PC-9 (cell line): ENCODE measurements at regions not wholly inside any gene's neighbourhood (a gene's known extent, or its start where the extent isn't known, plus 50 kb on each side); places are given as distances from the start of the nearest gene placed in this dataset.

Experiments used
- BruUV-seq: library from RNA; stranded (reverse); fragments of 400-500 nt; replicated peaks from 2 replicates; lab custom pipeline; 2021; lab: Mats Ljungman, UMichigan
- CTCF ChIA-PET: fragments of 300-600 bp; sonication (Branson Sonifier 250); formaldehyde crosslinking; loops from one replicate; lab custom pipeline; 2022; ENCODE audit warnings: antibody characterized with exemption; lab: Charles Lee
- POLR2A ChIA-PET: fragments of 300-600 bp; sonication (Branson Sonifier 250); formaldehyde crosslinking; loops from one replicate; lab custom pipeline; 2022; ENCODE audit warnings: antibody characterized with exemption; ENCODE audit not compliant: unreplicated experiment; lab: Charles Lee
- DNase-seq, 2 experiments: peaks; one replicate each; pipeline versions ENCODE4 v3.0.0 to v3.0.0-alpha.2; 2015 to 2022; ENCODE audit warnings: mixed read lengths in 1 of 2
- H2AFZ ChIP-seq: fragments of 200-600 bp; sonication (generic); 2 replicates; pipeline ENCODE4 v1.8.1; 2017; ENCODE audit warnings: antibody characterized with exemption
- H3F3A ChIP-seq: fragments of 200-600 bp; sonication (generic); 2 replicates; pipeline ENCODE4 v1.8.1; 2017; ENCODE audit warnings: antibody characterized with exemption, mild to moderate bottlenecking, low read depth; ENCODE audit not compliant: insufficient read depth
- H3K27ac ChIP-seq: fragments of 200-600 bp; sonication (generic); 2 replicates; pipeline ENCODE4 v1.6.1; 2016; ENCODE audit warnings: mixed run types
- H3K27me3 ChIP-seq: fragments of 200-600 bp; sonication (generic); 2 replicates; pipeline ENCODE4 v1.6.1; 2016; ENCODE audit warnings: low read depth, mixed run types; ENCODE audit not compliant: insufficient read depth
- H3K36me3 ChIP-seq: fragments of 200-600 bp; sonication (generic); 2 replicates; pipeline ENCODE4 v1.6.1; 2016; ENCODE audit warnings: low read depth, mixed run types
- H3K4me1 ChIP-seq: fragments of 200-600 bp; sonication (generic); replicated peaks from 2 replicates; pipeline ENCODE4 v1.6.1; 2016; ENCODE audit warnings: mixed run types; ENCODE audit not compliant: insufficient read depth
- H3K4me2 ChIP-seq: fragments of 200-600 bp; sonication (generic); 2 replicates; pipeline ENCODE4 v1.6.1; 2017; ENCODE audit warnings: mixed run types
- H3K4me3 ChIP-seq: fragments of 200-600 bp; sonication (generic); 2 replicates; pipeline ENCODE4 v1.6.1; 2016; ENCODE audit warnings: mixed run types
- H3K79me2 ChIP-seq: fragments of 200-600 bp; sonication (generic); 2 replicates; pipeline ENCODE4 v1.6.1; 2017; ENCODE audit warnings: low read depth, mixed run types
- H3K9me2 ChIP-seq: fragments of 200-600 bp; sonication (generic); 2 replicates; pipeline ENCODE4 v1.8.1; 2017; ENCODE audit warnings: mild to moderate bottlenecking; ENCODE audit not compliant: insufficient read depth
- H3K9me3 ChIP-seq: fragments of 200-600 bp; sonication (generic); 2 replicates; pipeline ENCODE4 v1.8.1; 2016; ENCODE audit warnings: low read depth; ENCODE audit not compliant: insufficient read depth
- H4K20me1 ChIP-seq: fragments of 200-600 bp; sonication (generic); 2 replicates; pipeline ENCODE4 v1.8.1; 2017; ENCODE audit not compliant: insufficient read depth
- CTCF ChIP-seq: fragments of 200-600 bp; sonication (generic); conservative IDR thresholded peaks from 2 replicates; pipeline ENCODE4 v1.6.1; 2017; ENCODE audit warnings: mixed run types, antibody characterized with exemption, mild to moderate bottlenecking, moderate library complexity
- EZH2 ChIP-seq: fragments of 200-600 bp; sonication (generic); IDR thresholded peaks from 2 replicates; pipeline ENCODE4 v1.8.0; 2017; ENCODE audit warnings: antibody characterized with exemption, low read depth
- intact Hi-C: fragments of 100-400 bp; cut with micrococcal nuclease; formaldehyde crosslinking; loops from one replicate; pipeline ENCODE4 v1.10.0; 2022; ENCODE audit not compliant: unreplicated experiment

DNA sequence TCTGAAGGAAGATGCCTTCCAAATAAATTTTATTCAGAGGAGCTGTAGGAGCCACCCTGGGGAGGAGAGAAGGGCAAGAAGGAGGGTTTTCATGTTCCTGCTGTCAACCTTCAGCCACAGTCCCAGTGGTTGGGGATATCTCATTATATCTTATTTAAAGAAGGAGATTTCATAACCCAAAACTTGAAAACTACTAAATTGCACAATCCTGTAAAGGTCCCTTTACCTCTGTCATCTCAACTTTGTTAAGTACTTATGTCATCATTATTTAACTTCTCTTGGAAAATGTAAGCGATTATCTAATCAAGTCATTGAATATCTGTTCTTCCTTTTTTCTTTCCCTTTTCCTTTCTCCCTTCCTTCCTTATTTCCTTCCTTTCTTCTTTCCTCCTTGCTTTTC lies 794.5 kb upstream of the IGFBP3 start:
- Histone ChIP-seq H4K20me1 (no peaks in the 10 kb centered on the region), H3K27ac (no peak overlapping the region), H3K4me3 (no peak overlapping the region), H3F3A (no peaks in the 10 kb centered on the region; the same call in 1 of the 2 replicates), H3K4me1 (no peaks in the 10 kb centered on the region), H2AFZ (no peak overlapping the region), H3K79me2 (no peaks in the 10 kb centered on the region), H3K4me2 (no peak overlapping the region), H3K36me3 (no peaks in the 10 kb centered on the region), H3K9me3 (peaks cover under 1% of the 10 kb centered on the region), H3K9me2 (no peaks in the 10 kb centered on the region), H3K27me3 (no peaks in the 10 kb centered on the region)
- TF ChIP-seq EZH2 (no peak), CTCF (no peak)
- DNase-seq, result no peak
- ChIA-PET POLR2A (no interaction called here), CTCF (no interaction called here)
- intact Hi-C loops, result no loop called here
- no TSS peak for BruUV-seq

DNA sequence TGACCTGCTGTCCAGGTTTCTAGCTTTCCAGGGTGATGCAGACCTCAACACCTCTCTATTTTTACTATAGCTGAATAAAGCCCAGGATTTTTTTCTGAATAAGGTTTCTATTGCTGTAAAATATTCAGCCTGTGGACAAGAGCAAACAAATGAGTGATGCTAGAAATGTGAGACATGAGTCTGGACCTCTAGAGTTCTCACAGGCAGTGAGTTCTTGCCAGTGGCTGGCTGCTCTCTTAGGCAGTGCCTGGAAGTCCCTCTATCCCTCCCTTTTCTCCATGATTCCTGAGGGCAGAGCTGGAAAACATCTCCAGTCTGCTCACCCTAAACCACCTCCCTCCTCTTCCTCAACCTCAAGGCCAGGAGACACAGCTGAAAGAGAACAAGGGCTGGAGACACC lies 793.8 kb upstream of the IGFBP3 start:
- ChIA-PET POLR2A (no interaction called here), CTCF (interaction anchor here (0.6 kb wide), 1 partner anchor 19 kb away, joined by 3 read pairs; no protein-coding TSS in a partner anchor)
- H4K20me1 ChIP-seq, result no peaks in the 10 kb centered on the region

DNA sequence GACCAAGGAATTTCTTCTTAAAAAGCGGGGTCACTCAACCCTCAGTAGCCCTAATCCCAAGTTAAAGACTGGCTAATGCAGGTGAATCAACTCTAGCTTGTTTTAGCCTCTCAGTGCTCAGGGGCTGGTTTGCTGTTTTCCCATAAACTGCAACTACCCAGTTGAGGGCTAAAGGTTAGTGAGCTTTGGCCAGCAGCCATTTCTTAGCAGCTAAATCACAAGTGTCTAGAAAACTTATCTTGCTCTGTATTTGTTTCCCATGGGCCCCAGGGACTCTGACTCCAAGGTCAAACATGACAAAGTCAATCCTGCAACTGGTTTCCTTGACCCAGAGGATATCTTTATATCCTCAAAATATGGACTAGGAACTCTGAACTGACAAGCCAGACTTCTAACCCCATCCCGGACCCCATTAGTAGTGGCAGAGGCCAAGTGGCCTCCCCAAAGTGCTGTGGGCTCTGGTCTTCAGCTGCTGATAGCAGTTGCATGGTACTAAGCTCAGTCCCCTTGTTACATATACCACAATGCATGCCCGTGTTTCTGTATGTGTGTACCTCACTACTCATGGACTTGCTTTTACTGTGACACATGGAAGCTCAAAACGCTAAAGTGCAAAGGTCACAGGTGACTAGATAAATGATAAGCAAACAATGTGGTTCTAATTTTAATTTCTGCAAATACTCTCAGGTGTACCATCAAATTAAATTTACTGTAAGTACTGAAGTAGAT lies 793.0 kb upstream of the IGFBP3 start:
- BruUV-seq, result no TSS peak
- ChIA-PET POLR2A (no interaction called here), CTCF (no interaction called here)
- no peak overlapping the region for H3K4me2 ChIP-seq
- H3K27ac ChIP-seq, result no peak overlapping the region
- H3K79me2 ChIP-seq, result no peaks in the 10 kb centered on the region
- no peaks in the 10 kb centered on the region; the same call in 1 of the 2 replicates for H3F3A ChIP-seq
- H3K9me2 ChIP-seq, result no peaks in the 10 kb centered on the region
- intact Hi-C loops, result no loop called here
- no peaks in the 10 kb centered on the region for H3K4me1 ChIP-seq
- H3K36me3 ChIP-seq, result no peaks in the 10 kb centered on the region
- no peak for TF ChIP-seq EZH2
- TF ChIP-seq CTCF, result no peak
- no peaks in the 10 kb centered on the region for H3K27me3 ChIP-seq
- H3K4me3 ChIP-seq, result no peak overlapping the region
- no peak for DNase-seq
- H4K20me1 ChIP-seq, result no peaks in the 10 kb centered on the region
- peaks cover 8% of the 10 kb centered on the region for H3K9me3 ChIP-seq
- H2AFZ ChIP-seq, result no peak overlapping the region

More for the DNA sequence above, 793.8 kb upstream of the IGFBP3 start:
- DNase-seq, result no peak
- TF ChIP-seq CTCF (no peak), EZH2 (no peak)
- H3K4me2 ChIP-seq, result no peak overlapping the region
- no peaks in the 10 kb centered on the region for H3K4me1 ChIP-seq
- no TSS peak for BruUV-seq
- intact Hi-C loops, result no loop called here
- H3K27me3 ChIP-seq, result no peaks in the 10 kb centered on the region
- H3K79me2 ChIP-seq, result no peaks in the 10 kb centered on the region
- no peaks in the 10 kb centered on the region for H3K36me3 ChIP-seq
- no peak overlapping the region for H3K27ac ChIP-seq
- H2AFZ ChIP-seq, result no peak overlapping the region
- peaks cover 8% of the 10 kb centered on the region for H3K9me3 ChIP-seq
- H3F3A ChIP-seq, result no peaks in the 10 kb centered on the region; the same call in 1 of the 2 replicates
- H3K4me3 ChIP-seq, result no peak overlapping the region
- H3K9me2 ChIP-seq, result no peaks in the 10 kb centered on the region
